GM12891 (cell line): ENCODE measurements at regions not wholly inside any gene's neighbourhood (a gene's known extent, or its start where the extent isn't known, plus 50 kb on each side); places are given as distances from the start of the nearest gene placed in this dataset.

Experiments used
- POLR2A ChIP-seq: IDR thresholded peaks from 2 replicates; pipeline ENCODE4 v1.6.1; 2011; ENCODE audit warnings: low read depth, low read length, control low read depth
- TAF1 ChIP-seq: IDR thresholded peaks from 2 replicates; pipeline ENCODE4 v1.6.1; 2011; ENCODE audit warnings: low read depth, low read length, control low read depth

- TF ChIP-seq POLR2A (no peak), TAF1 (no peak)
Measured at GRCh38 chr2:118425191-118425590, 336.9 kb downstream of the INSIG2 start.
